K562 (cell line): ENCODE measurements at regions not wholly inside any gene's neighbourhood (a gene's known extent, or its start where the extent isn't known, plus 50 kb on each side); places are given as distances from the start of the nearest gene placed in this dataset.

Experiments used
- BCOR ChIP-seq: fragments of 450-650 bp; IDR thresholded peaks from 2 replicates; pipeline ENCODE4 v1.6.1; 2016
- CEBPG ChIP-seq, 3 experiments: fragments of 200-800 bp in 1 of 3; sonication (Bioruptor generic) in 1 of 3; sonication (generic) in 1 of 3; formaldehyde crosslinking in 1 of 3; IDR thresholded peaks in 2 of 3; conservative IDR thresholded peaks in 1 of 3; 2 replicates each; pipeline versions ENCODE4 v1.6.1 to v1.8.0; 2016 to 2022; ENCODE audit warnings: missing compliant biosample characterization in 2 of 3, missing genetic modification characterization in 2 of 3, mild to moderate bottlenecking in 1 of 3, missing genetic modification reagents in 1 of 3
- DPF2 ChIP-seq: fragments of 450-650 bp; IDR thresholded peaks from 2 replicates; pipeline ENCODE4 v1.6.1; 2016
- ETV1 ChIP-seq: fragments of 450-650 bp; conservative IDR thresholded peaks from 2 replicates; pipeline ENCODE4 v1.6.1; 2016; ENCODE audit warnings: missing genetic modification characterization, control low read depth, low read depth, missing compliant biosample characterization
- HDAC6 ChIP-seq: IDR thresholded peaks from 2 replicates; pipeline ENCODE4 v1.6.1; 2012; ENCODE audit warnings: low read depth, mild to moderate bottlenecking, control low read depth, inconsistent platforms, low read length, moderate library complexity
- JUND ChIP-seq, 2 experiments: IDR thresholded peaks; 2 replicates in 1 of 2; 3 replicates in 1 of 2; pipeline ENCODE4 v1.6.1; 2011; ENCODE audit warnings: borderline replicate concordance in 2 of 2, low read depth in 2 of 2, low read length in 2 of 2, improper control_type of control experiment in 1 of 2, missing biosample characterization in 1 of 2, missing genetic modification characterization in 1 of 2, missing genetic modification reagents in 1 of 2
- KLF13 ChIP-seq: fragments of 450-650 bp; IDR thresholded peaks from 2 replicates; pipeline ENCODE4 v1.6.1; 2016; ENCODE audit warnings: missing genetic modification characterization, low read depth, mild to moderate bottlenecking, missing compliant biosample characterization, moderate library complexity, borderline replicate concordance
- PURB ChIP-seq: sonication (generic); formaldehyde crosslinking; IDR thresholded peaks from 2 replicates; pipeline ENCODE4 v1.9.0; 2021; ENCODE audit warnings: low read depth, mild to moderate bottlenecking, missing genetic modification reagents
- RAD21 ChIP-seq, 2 experiments: fragments of 250-450 bp in 1 of 2; fragments of 450-650 bp in 1 of 2; sonication (Bioruptor Pico) in 1 of 2; formaldehyde crosslinking in 1 of 2; IDR thresholded peaks in 1 of 2; conservative IDR thresholded peaks in 1 of 2; 2 replicates each; pipeline versions ENCODE4 v1.4.0 to v1.8.0; 2020 to 2022; ENCODE audit warnings: mild to moderate bottlenecking in 2 of 2, moderate library complexity in 1 of 2
- TEAD4 ChIP-seq, 2 experiments: sonication (generic) in 1 of 2; formaldehyde crosslinking in 1 of 2; IDR thresholded peaks; 2 replicates each; pipeline versions ENCODE4 v1.6.1 to v1.8.0; 2012 to 2022; ENCODE audit warnings: borderline replicate concordance in 1 of 2, inconsistent platforms in 1 of 2, low read length in 1 of 2, mild to moderate bottlenecking in 1 of 2, missing genetic modification reagents in 1 of 2
- TF ChIP-seq, protein P1 (sequence below), 3 experiments: fragments of 200-800 bp in 1 of 3; fragments of 250-450 bp in 1 of 3; fragments of 450-650 bp in 1 of 3; sonication (Bioruptor Pico) in 1 of 3; sonication (Bioruptor generic) in 1 of 3; formaldehyde crosslinking in 1 of 3; IDR thresholded peaks; 2 replicates each; pipeline versions ENCODE4 v1.6.1 to v1.8.0; 2016 to 2022; ENCODE audit warnings: mild to moderate bottlenecking in 2 of 3, missing genetic modification characterization in 2 of 3, missing compliant biosample characterization in 1 of 3, moderate library complexity in 1 of 3
- TF ChIP-seq, protein P2 (sequence below), 2 experiments: fragments of 450-650 bp; conservative IDR thresholded peaks; 2 replicates each; pipeline ENCODE4 v1.6.1; 2017; ENCODE audit warnings: mild to moderate bottlenecking in 2 of 2, moderate library complexity in 2 of 2
- TF ChIP-seq, protein P3 (sequence below), 2 experiments: IDR thresholded peaks; 2 replicates each; pipeline ENCODE4 v1.6.1; 2012; ENCODE audit warnings: improper control_type of control experiment in 2 of 2, low read depth in 2 of 2, low read length in 2 of 2, borderline replicate concordance in 1 of 2
- TF ChIP-seq, protein P4 (sequence below): fragments of 450-650 bp; IDR thresholded peaks from 2 replicates; pipeline ENCODE4 v1.6.1; 2016

DNA sequence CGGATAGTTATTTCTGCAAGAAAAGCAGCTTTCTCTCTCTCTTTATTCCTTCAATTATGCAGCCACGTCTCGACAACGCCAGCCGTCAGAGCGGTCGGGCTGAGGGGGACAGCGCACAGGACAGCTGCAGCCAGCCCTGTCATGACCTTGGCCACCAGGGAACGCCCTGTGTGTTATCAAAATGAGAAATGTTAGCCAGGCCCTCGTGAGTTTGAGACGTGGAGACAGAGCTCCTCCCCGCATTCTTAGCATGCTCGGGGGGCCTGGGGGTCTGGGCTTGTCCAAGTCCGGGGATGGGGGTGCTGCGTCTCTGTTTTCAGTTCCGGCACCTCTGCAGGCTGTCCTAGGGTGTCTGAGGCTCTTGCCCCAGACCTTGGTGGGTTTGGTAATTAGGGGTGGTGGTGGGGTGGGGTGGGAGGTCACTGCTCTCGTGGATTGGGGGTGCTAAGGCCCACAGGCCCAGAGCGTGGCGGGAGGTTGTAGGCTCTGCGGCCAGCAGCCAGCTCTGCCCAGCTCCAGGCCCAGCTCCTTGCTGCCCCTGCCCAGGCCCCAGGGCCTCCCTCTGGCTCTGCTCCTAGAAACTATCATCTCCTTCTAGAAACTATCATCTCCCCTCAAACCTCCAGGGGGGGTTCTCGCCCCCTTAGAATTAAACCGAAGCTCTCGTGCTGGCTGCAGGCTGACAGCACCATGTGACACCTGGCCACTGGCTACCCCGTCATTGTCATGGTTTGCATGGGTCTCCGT, 54.3 kb upstream of the GATA5 start (continued):
- TF ChIP-seq, protein P1, sequence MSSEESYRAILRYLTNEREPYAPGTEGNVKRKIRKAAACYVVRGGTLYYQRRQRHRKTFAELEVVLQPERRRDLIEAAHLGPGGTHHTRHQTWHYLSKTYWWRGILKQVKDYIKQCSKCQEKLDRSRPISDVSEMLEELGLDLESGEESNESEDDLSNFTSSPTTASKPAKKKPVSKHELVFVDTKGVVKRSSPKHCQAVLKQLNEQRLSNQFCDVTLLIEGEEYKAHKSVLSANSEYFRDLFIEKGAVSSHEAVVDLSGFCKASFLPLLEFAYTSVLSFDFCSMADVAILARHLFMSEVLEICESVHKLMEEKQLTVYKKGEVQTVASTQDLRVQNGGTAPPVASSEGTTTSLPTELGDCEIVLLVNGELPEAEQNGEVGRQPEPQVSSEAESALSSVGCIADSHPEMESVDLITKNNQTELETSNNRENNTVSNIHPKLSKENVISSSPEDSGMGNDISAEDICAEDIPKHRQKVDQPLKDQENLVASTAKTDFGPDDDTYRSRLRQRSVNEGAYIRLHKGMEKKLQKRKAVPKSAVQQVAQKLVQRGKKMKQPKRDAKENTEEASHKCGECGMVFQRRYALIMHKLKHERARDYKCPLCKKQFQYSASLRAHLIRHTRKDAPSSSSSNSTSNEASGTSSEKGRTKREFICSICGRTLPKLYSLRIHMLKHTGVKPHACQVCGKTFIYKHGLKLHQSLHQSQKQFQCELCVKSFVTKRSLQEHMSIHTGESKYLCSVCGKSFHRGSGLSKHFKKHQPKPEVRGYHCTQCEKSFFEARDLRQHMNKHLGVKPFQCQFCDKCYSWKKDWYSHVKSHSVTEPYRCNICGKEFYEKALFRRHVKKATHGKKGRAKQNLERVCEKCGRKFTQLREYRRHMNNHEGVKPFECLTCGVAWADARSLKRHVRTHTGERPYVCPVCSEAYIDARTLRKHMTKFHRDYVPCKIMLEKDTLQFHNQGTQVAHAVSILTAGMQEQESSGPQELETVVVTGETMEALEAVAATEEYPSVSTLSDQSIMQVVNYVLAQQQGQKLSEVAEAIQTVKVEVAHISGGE (CRISPR knock-in tag; IDR thresholded peaks at IDR 0.05), result 0 out of 6 replicates have a peak, but pooled peaks of 1 of the 3 experiments have one; percentile 24
- TF ChIP-seq TEAD4 (IDR thresholded peaks at IDR 0.05; ENCODE audit: low read length) (peak; percentile 47; the same call in 1 of the 2 replicates), TEAD4 (CRISPR knock-in tag; IDR thresholded peaks at IDR 0.05; ENCODE audit: borderline replicate concordance) (no peak), BCOR (0 out of 2 replicates have a peak, but pooled peaks have one; percentile 37), JUND (IDR thresholded peaks at IDR 0.05; ENCODE audit: borderline replicate concordance, low read depth, low read length) (peak; percentile 46), JUND (tag; IDR thresholded peaks at IDR 0.05; ENCODE audit: borderline replicate concordance, low read depth, low read length) (no peak; the same call in 2 of the 3 replicates), CEBPG (CRISPR knock-in tag; IDR thresholded peaks at IDR 0.05) (no peak), CEBPG (tag; conservative IDR thresholded peaks at IDR 0.05 in 1 of 2, IDR thresholded peaks at IDR 0.05 in 1 of 2) (no peak), DPF2 (peak; percentile 38; the same call in 1 of the 2 replicates), PURB (CRISPR knock-in tag) (no peak), HDAC6 (no peak), KLF13 (tag) (no peak), RAD21 (CRISPR knock-in tag; conservative IDR thresholded peaks at IDR 0.05 in 1 of 2, IDR thresholded peaks at IDR 0.05 in 1 of 2) (0 out of 4 replicates have a peak, but pooled peaks of 1 of the 2 experiments have one; percentile 22), ETV1 (tag) (no peak)
- TF ChIP-seq, protein P2, sequence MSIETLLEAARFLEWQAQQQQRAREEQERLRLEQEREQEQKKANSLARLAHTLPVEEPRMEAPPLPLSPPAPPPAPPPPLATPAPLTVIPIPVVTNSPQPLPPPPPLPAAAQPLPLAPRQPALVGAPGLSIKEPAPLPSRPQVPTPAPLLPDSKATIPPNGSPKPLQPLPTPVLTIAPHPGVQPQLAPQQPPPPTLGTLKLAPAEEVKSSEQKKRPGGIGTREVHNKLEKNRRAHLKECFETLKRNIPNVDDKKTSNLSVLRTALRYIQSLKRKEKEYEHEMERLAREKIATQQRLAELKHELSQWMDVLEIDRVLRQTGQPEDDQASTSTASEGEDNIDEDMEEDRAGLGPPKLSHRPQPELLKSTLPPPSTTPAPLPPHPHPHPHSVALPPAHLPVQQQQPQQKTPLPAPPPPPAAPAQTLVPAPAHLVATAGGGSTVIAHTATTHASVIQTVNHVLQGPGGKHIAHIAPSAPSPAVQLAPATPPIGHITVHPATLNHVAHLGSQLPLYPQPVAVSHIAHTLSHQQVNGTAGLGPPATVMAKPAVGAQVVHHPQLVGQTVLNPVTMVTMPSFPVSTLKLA (conservative IDR thresholded peaks at IDR 0.05), result peak in 1 of 2 experiments; percentile 53; a peak in 2 of 4 replicates
- TF ChIP-seq, protein P3, sequence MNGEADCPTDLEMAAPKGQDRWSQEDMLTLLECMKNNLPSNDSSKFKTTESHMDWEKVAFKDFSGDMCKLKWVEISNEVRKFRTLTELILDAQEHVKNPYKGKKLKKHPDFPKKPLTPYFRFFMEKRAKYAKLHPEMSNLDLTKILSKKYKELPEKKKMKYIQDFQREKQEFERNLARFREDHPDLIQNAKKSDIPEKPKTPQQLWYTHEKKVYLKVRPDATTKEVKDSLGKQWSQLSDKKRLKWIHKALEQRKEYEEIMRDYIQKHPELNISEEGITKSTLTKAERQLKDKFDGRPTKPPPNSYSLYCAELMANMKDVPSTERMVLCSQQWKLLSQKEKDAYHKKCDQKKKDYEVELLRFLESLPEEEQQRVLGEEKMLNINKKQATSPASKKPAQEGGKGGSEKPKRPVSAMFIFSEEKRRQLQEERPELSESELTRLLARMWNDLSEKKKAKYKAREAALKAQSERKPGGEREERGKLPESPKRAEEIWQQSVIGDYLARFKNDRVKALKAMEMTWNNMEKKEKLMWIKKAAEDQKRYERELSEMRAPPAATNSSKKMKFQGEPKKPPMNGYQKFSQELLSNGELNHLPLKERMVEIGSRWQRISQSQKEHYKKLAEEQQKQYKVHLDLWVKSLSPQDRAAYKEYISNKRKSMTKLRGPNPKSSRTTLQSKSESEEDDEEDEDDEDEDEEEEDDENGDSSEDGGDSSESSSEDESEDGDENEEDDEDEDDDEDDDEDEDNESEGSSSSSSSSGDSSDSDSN (IDR thresholded peaks at IDR 0.05; ENCODE audit: borderline replicate concordance in 1 of 2, low read depth in 2 of 2, low read length in 2 of 2), result peak in 1 of 2 experiments; percentile 51; a peak in 1 of 4 replicates
- TF ChIP-seq, protein P4, sequence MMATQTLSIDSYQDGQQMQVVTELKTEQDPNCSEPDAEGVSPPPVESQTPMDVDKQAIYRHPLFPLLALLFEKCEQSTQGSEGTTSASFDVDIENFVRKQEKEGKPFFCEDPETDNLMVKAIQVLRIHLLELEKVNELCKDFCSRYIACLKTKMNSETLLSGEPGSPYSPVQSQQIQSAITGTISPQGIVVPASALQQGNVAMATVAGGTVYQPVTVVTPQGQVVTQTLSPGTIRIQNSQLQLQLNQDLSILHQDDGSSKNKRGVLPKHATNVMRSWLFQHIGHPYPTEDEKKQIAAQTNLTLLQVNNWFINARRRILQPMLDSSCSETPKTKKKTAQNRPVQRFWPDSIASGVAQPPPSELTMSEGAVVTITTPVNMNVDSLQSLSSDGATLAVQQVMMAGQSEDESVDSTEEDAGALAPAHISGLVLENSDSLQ, result peak; percentile 35; the same call in 1 of the 2 replicates
